GDM1 (cell line): ENCODE measurements at regions not wholly inside any gene's neighbourhood (a gene's known extent, or its start where the extent isn't known, plus 50 kb on each side); places are given as distances from the start of the nearest gene placed in this dataset.

Experiments used
- DNase-seq: peaks from one replicate; lab custom pipeline; 2025; lab: John Stamatoyannopoulos, UW

DNA sequence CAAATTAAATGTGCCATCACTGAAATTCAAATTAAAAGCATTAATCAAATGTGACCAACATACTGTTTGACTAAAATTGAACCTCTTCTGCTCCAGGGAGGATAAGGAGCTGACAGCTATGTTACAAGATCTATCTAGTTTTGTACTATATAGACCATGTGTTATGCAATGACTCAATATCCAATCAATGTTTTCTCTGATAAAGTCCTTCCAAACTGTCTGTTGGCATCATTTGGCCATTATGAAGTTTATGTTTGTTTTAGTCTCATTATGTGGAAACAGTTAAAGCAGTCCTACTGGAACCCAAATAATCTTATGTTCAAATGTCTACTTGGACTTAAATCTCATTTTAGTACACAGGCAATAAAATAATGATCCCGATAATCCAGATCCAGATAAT lies 267.0 kb upstream of the THBS1 start:
- no peak for DNase-seq

DNA sequence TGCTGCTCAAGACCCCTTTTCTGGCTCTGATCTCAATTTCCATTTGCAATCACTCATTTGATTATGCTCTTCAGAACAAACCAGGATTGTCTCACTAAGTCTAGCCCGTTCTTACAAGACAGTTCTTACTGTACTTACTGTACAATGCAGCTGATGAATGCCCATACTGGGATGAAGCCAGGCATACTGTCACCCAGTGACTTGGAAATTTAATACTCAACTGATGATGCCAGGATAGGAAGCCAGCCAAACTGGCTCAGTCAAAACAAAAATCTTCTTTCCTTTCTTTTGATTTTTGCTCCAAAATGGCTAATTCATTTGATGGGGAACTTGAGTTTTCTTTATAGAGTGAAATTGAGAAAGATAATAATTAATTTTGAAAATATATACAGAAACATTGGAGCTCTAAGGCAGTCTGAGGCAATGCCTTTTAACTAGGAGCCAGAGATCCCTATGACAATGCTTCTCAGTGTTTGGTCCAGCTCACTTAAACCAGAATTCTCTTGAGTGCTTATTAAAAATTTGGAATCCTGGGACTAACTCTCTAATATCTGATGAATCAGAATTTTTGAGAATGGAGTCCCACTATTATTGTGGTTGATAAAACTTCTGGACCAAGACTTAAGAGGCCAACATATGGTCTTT lies 265.6 kb upstream of the THBS1 start:
- no peak for DNase-seq

DNA sequence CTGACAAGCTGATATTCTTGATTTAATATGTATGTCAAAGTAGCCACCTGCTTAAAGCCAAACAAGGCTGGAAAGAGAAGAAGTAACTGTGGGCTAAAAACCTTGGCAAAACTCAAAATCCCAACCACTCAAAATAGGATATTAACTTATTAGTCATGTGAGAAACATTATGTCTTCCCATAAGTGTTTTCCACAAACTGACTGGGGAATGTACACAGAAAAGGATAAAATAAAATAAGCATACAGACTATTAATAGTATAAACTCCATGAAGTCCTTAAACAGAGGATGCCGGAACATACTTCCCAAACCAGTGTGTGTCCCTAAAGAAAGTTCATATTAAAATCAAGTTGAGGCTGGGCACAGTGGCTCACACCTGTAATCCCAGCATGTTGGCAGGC lies 263.7 kb upstream of the THBS1 start:
- DNase-seq: no peak

DNA sequence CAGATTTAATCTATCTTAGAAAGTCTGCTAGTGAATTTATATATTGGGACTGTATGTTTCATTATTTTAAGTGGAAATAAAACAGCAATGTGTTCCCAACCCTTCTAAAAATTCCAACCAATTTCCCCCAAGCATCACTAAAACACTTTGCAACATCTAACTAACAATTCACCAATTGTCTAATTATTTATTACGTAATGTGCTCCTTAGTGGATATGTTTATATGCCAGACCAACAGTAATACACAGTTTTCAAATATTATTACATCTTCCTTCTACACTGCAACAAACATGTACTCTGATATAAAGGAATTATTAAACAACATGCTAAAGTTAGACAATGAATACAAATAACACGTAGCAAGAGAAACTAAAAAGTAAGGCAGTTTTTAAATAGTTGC lies 262.6 kb upstream of the THBS1 start:
- DNase-seq: no peak

DNA sequence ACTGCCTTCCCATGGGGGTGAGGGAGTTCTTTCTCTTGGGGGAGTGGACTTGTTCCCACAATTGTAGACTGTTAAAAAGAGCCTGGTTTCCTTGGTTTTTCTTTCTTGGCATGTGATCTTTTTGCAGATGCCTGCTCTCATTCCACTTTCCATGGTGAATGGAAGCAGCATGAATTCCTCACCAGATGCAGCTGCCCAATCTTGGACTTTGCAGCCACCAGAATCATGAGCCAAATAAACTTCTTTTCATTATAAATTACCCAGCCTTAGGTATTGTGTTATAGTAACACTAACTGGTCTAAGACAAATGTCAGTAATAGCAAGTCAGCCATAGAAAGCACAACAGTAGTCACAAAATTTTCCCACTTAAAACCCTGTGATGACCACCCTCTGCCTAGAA lies 260.5 kb upstream of the THBS1 start:
- DNase-seq: no peak

DNA sequence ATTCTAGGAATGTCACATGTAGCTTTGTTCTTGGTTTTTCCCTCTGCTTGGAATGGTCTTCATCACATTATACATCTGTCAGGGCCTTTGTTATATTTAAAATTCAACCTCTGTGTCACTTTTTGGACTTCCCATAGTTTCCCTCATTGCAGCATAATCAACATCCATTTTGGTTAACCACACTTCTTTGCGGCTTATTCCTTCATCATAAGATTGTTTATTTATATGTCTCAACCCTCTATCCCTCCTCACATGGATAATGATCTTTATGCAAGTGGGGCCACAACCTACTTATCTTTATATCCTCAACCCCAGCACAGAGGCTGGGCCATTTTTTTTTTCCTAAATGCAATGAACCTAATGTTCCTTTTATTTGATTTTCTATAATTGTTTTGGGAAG lies 260.0 kb upstream of the THBS1 start:
- no peak for DNase-seq

DNA sequence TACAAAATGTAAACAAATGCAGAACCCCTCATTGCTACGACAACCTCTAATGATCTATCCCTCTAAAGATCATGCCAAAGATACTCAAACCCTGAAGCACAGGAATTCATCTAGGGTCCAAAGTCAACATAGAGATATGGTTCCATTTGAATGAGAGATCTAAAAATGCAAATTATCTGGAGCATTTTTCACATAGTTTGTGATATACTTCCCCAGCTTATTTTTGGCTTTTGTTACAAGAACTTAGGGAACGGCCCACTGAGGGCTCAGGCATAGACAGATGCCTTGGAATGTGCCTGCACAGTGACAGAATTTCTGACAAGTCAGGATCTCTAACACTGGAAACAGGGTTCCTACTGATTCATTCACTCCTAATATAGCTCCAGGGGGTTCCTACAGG lies 258.9 kb upstream of the THBS1 start:
- no peak for DNase-seq

DNA sequence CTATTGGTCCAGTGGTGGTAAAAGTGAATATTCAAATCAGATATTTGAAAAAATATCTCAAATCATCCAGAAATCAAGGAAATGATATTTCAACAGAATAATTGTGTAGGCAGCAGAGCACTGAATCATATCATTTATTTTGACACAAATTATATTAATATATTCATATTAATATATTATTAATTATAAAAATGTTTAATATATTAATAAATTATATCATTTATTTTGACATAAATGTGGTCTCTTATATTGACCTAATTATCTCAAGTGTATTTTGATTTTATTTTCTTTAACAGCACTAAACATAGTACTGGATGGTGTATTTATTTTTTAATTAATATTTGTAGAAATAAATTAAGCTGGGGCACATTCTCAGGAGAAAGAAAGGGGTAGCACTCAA lies 257.7 kb upstream of the THBS1 start:
- DNase-seq: no peak

DNA sequence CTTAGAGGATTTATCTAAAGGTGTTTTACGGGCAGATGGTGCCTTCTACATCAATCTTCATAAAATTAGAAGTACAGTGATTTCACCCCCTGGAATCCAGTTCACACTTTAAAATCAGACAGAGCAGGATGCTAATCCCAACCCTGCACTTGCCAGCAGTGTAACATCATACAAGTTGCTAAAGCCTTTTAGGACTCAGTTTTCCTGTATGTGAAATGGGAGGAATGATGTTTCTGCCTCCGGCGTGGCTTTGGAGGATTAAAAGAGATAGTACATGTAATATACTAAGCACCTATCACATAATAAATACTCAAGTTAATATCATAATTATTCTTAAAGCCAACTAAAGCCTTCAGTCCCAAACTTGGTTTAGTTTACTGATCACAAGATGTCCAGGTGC lies 257.2 kb upstream of the THBS1 start:
- DNase-seq: no peak

DNA sequence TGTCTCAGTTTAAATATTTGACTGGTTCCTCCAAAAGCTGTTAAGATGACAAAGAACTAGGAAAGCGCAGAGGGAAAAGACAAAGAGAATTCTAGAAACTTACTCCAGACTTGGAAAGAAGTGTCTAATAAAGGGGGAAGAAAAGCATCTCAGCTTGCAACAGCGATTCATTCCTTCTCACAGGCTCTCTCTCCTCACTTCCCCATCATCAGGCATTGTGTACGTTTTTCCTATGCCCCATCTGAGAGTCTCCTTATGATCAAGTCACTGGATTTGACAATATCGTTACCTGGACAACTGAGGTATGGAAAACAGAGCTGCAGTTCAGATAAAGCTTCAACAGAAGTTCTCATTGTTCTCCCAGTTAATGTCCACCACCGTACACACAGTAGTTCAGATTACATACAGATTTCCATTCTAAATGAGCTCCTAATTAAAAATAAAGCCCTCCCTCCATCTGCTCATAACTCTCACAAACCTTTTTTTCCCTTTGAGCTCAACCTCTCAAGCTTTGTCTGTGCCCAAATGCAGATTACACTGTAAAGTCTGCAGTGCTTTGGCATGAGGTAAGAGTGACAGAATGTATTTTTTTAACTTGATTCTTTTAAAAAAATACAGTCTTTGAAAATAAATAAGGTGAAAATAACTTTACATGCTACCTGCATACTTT lies 254.4 kb upstream of the THBS1 start:
- no peak for DNase-seq

DNA sequence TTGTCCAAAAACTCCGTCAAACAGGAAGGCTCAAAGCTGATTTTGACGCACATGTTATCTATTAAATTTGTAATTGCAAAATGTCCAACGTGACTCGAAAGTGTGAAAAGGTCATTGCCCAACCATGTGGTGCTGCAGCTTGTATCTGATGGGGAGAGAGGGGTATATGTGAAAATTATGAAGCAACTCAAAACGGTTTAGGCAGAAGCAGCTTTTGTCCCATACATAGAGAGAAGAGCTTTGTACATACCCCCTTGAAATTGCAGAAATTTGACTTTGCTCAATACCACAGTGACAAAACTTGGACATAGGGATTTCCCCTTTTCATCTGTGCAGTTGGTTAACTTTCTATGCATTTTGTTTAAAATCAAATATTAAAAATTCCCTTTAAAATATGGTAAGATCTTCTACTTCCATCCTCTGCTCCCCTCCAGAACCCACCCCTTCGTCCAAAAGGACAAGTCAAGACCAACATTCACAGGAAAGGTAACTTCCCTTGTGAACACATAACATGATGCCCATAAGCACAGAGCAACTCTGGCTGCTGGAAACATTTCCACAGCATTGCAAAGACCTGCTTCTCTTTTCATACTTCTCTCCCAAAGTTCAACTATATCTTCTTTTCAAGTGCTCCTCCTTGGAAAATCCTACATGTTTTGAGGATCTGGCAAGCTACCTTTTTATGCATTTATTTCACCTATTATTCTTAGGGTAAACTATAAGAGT lies 253.7 kb upstream of the THBS1 start:
- no peak for DNase-seq

DNA sequence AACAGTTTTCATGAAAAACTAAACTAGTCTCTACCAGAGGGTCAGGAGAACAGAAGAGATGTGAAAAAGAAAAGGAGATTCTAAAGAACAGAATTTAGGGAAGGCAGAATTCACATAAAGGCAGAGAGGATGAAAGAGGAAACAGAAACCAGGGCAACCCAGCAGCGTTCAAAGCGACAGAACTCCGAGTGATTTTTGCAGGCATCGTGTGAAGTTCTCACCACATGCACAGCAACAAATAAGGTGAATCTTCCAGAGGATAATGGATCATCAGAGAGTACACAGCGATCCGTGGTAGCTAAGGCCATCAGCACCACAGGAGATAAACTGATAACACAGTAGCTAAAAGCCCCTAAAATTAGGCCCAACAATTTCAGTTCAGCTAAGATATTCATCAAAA lies 250.8 kb upstream of the THBS1 start:
- no peak for DNase-seq

DNA sequence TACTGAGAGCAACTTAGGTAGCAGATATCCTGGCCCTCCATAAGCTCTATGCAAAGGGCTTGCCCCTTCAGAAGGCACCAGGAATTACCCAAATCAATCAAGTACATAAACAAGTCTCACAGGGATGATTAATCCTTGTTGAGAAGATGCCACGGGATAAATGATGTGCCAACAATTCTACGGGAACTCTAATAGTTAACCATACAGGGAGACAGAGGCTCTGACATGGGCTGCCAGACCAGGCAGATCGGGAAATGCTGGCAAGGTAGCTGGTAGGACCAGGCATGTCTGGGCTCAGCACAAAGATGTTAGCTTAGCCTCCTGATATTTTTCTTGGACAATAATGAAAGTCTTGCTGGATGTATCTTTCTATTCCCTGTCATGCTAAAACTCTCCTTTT lies 249.3 kb upstream of the THBS1 start:
- DNase-seq: no peak

DNA sequence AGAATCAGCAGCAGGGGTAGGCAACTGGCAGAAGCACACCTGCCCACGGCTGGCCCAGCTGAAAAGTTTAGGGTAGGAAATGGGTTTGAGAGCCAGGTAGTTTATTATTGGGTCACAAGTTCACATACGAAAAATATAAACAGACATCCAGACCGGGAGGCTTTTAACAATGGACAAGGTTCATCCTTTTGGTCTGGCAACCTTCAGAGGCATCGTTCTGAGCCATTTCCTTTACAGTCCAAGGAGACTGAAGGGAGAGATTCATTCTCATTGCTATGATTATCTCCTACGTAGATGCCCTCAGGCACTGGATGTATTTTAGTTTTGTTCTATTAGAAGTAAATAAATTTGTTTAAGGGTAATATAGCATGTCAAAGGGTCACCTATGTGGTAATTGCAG lies 248.0 kb upstream of the THBS1 start:
- DNase-seq: no peak

DNA sequence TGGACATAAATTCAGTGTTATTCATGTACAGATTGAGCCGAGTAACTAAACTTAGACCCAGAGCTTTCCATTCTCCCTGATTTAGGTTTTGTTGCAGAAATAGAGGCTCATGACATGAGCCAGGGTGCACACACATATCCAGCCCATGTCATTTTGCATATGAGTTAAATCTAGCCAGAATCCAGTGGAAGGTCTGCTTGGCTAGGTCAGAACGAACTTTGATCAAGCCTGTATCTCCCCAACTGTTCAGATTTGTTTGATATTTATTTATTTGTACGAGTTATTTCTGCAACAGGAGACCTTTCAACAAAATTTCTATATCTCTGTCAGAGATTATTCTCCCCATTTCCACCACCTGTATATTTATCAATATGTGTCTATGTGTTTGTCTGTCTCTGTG lies 247.5 kb upstream of the THBS1 start:
- DNase-seq: no peak

DNA sequence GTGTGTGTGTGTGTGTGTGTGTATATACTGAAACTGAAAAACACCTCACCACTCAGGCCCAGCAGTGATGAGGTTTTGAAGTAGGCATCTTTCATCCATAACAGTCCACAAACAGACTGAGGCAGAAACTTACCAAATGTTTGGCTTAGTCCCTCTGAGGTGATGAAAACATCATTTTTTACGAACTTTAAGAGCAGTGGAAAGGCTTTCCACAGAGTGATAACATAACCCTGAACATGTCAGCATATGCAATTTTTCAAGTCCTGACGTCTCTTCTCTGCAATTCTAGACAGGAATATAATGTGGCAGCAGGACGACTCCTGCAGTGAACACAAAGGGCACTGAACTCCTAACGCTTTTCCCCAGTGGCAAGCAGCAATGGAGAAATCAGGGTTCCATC lies 247.0 kb upstream of the THBS1 start:
- DNase-seq: no peak

DNA sequence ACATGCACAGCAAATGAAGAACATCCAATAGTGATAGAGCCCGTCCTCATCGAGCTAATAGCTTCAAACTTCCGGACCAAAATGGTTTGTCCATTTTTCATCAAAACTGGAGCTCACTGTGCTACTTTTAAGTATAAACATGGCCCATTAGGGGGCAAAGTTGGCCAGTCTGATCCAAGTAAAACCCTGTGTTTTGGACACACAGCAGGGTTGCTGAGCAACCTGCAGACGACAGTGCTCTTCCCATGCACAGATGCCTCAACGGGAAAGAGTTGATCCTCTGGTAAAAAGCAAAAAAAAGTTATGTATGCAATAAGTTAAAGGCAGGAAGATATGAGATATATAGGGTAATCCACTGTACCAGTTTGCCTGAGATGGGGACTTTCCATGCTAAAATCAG lies 244.0 kb upstream of the THBS1 start:
- no peak for DNase-seq

DNA sequence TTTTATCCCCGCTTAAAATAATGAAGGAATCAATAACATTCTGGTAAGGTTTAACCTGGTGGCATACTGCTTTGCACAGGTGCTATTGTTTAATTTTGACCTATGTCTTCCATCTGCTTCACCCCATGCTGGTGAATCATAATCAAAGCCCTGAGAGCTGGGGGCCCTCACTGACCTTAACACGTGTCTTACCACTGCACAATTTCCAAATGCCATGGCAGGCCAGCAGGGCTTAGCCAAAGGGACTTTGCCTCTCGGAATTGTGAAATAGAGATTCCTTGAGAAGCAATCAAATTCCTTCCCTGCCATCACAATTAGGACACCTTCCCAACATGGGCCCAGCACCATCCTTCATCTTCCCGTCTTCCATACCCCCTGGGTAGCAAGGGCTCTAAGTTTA lies 242.6 kb upstream of the THBS1 start:
- DNase-seq: no peak

DNA sequence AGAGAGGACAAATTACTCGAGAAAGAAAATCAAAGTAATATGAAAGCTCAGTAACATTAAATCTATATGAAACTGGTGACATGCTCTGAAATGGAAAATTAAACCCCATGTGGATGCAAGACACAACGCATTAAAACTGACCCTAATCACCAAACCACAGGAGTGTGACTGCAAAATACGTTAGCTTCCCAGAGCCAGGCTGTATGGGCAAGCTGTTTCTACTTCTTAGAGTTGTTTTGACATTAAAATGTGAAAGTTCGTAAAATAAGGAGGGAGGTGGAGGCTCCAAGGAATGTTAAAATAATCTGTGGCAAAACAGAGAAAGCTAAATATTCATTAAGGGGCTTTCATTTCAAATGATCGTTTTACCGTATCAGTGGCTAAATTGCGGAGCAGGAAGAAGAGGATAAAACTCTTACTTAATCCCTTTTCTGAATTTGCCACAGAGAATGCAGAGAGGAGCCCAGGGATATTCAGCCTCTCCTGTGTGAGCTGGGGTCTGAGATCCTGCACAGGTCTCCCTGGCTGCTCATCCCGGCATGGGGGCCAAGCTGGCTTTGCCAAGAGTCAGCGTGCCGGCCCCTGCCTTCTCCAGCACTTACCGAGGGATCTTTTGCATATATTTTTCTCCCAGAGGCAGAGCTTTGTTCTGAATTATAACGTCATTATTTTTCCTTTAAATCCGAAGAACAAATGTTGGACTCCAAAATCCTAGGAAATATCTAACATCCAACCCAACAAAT lies 239.8 kb upstream of the THBS1 start:
- no peak for DNase-seq

DNA sequence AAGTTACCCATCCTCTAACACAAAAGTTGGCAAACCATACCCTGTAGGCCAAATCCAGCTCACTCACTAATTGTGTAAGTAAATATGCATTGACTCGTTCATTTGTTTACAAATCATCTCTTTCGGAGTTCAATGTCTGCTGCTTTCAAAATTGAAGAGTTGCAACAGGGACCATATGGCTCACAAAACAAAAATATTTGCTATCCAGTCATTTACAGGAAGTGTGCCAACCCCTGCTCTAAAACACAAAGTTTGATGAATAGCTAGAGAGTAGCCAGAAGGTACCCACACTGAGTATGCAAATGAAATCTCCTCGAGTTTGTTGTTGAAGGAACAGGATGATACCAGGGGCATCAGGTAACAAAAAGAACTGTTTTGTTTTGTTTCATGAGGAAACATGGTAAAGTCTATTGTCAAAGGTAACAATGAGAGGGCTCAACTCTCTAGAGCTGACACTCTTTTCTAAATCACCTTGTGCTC lies 236.2 kb upstream of the THBS1 start:
- DNase-seq: no peak

DNA sequence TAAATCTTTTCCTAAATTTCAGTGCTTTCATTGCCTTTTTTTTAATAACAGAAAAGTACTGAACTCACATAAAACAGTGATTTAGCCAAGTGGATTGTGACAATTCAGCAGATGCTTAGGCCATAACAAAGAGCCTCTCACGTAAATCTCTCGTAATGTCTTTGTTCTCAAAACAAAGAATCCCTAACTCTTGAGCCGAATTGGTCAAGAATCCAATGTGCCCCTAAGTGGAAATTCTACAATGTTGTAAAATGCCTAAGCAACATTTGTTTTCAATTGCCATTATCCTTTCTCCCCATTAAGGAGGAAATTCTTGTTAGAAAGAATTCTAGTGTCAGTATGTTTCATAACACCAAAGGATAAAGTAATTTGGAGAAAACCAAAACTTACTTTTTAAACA lies 235.7 kb upstream of the THBS1 start:
- no peak for DNase-seq

DNA sequence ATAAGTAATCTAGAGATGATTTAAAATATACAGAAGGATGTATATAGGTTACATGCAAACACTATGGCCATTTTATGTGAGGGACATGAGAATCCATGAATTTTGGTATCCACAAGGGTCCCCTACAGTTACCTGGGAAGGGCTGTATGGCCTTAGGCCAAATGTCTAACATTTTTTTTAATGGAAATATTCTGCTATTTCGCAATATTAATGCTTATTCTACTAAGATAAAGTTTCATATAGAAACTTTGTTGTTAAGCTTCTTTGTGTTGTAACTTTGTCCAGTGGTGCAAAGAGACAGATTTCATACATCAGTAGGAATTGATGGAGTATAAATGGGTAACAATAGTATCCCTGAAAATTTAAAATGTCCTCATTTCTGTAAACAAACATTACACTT lies 233.4 kb upstream of the THBS1 start:
- no peak for DNase-seq

DNA sequence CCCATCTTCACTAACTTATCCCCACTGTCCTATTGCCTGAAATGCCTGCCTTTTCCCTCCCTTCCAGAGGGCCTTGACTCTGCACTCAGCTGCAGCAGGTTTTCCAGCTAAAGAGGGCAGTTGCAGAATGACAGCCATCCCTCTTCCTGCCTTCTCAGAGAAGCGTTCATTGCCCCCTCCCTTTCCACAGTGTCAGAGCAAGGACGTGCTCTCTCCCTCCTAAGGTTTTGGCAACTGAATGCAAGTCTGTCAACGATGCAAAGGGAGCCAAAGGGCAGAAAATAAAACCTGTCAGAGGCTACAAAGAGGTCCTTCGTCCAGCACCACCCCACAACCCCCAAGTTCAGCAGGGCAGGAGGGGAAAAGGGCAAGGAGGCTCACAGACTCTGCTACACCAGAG lies 230.1 kb upstream of the THBS1 start:
- DNase-seq: no peak
